T follicular helper cell (primary cell): ENCODE measurements at regions not wholly inside any gene's neighbourhood (a gene's known extent, or its start where the extent isn't known, plus 50 kb on each side); places are given as distances from the start of the nearest gene placed in this dataset.

Experiments used
- DNase-seq: peaks from one replicate; pipeline ENCODE4 v3.0.0-alpha.2; 2020; ENCODE audit warnings: low read depth

DNA sequence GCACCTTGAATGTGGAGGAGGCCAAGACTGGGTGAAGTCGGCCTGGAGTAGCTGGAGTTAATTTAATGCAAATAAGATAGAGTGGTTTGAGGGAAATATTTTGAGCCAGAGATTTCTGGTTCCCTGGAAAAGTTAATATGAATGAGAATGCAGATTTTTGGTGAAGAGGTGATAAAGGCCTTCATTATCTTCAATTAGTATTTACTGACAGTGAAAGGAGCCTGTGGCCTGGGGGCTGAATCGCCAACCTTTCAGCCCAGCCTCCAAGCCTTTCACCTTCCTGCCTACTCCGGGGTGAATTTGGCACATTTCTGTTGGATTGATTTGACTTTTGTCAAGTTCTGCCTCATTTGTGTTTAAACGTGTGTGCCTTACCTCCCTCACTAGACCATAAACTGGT is 147.8 kb downstream of the SOX2 start:
- no peak for DNase-seq

DNA sequence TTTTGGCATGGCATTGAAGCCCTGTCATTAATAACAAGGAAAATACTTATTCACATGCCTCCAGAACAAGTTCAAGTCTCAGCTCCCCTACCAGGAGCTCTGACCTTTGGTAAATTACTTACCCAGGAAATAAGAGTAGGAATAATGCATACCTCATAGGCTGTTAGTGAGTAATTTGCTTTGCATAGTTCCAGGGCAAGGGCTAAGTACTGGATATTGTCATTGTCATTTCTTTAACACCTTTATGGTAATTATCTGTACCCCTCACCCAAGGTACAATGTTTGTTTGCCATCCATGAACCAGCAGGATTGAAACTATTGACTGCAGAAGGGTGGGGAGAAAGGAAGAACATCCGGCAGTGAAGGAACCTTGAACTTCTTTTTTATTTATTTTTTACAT is 148.5 kb downstream of the SOX2 start:
- DNase-seq, result no peak

DNA sequence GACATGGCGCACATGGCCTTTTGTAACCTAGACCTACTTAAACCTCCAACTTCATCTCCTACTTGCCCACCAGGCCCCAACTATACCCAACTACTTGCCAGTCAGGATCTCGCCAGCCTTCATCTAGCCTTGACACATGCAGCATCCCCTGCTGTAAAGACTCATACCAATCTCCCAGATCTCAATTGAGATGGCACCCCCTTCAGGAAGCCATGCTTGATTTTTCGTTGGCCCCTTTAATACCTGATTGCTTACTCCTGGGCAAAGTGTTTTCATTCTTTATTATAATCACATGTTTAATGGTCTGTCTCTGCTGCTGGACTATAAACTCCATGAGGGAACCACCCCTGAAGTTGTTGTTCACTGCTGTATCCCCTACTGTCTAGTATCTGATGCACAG is 150.8 kb downstream of the SOX2 start:
- no peak for DNase-seq

DNA sequence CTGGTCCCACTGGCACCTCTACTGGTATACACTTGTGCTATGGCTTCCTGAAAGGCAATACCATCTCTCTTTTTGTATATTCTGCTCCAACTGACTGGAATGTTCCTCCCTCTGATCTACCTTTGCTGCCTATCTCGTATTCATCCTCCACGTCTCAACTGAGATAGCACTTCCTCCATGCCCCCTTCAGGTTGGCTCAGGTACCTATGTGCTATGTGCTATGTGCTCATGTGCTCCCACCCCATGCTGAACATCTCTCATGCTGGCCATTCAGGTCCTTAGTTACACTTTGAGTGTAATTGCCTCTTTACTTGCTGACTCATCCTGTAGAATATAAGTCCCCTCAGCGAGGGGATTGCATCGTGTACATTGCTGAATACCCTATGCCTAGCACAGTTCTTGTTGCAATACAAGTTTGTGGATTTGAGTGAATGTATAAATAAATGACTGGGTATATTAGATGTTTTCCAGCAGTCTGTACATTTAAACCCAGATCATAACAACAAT is 156.9 kb downstream of the SOX2 start:
- no peak for DNase-seq

DNA sequence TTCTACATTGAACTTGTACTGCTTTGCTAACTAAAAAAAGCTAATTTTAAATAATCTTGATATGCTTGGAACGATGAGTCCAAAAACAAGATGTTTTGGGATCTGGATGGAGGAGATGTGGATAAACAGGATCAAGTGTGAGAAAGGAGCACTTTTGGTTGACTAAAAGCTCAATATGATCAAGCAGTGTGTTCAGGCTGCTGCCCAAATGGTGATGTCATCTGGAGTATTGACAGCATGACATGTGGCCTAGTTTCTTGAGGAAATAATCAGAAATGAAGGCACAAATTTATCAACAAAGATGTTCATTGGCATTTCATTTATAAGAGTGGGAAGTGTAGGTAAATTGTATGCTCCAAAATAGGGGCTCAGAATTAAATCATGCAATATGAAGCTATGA is 161.2 kb downstream of the SOX2 start:
- no peak for DNase-seq

DNA sequence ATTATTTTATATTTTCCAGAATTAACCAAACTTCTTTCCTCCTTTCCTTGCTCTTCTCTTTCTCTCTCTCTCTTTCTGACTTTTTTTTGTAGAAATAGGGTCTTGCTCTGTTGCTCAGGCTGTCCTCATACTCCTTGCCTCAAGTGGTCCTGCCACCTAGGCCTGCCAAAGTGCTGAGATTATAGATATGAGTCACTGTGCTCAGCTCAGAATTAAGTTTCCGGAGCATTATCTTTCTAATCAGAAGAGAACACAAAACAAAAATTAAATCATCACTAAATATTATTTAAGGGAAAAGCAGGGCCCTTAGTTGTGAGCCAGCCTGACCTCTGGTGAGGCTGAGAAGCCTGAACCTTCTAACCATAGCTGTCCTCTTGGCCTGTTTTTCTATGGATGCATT is 168.2 kb downstream of the SOX2 start:
- DNase-seq, result no peak

DNA sequence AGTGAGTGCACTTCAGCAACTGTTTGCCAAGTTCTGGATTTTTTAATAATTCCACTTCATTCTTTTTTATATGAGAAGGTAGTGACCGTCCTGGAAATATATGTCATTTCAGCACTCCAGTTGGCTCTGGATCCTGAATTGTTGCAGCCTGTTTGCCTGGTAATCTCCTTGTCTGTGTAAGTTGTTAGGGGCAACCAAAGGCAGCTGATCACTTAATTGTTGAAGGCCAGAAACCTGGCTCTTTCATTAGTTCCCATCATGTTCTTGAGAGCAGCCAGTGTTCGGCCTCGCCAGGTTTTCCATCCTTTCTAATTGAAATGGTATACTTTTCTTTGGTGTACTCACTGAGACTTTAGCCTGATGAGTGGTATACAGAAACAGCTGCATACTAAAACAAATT is 168.6 kb downstream of the SOX2 start:
- no peak for DNase-seq

DNA sequence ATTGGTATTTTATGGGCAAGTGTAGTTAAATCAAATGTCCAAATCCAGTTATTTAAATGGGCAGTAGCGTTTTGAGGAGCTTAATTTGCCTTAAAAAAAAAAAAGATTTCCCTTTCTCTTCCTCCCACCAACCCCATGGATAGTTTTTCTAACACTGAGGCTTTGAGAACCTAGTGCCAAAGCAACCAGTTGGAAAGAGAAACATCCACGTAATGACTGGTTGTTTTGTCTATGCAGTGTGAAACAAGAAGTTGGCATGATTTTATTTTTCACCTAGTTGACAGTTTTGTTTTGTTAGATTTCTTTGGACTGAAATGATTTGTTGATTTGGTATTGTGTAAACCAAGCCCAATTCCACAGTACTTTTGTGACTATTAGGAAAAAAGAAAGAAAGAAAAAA is 170.0 kb downstream of the SOX2 start:
- no peak for DNase-seq

DNA sequence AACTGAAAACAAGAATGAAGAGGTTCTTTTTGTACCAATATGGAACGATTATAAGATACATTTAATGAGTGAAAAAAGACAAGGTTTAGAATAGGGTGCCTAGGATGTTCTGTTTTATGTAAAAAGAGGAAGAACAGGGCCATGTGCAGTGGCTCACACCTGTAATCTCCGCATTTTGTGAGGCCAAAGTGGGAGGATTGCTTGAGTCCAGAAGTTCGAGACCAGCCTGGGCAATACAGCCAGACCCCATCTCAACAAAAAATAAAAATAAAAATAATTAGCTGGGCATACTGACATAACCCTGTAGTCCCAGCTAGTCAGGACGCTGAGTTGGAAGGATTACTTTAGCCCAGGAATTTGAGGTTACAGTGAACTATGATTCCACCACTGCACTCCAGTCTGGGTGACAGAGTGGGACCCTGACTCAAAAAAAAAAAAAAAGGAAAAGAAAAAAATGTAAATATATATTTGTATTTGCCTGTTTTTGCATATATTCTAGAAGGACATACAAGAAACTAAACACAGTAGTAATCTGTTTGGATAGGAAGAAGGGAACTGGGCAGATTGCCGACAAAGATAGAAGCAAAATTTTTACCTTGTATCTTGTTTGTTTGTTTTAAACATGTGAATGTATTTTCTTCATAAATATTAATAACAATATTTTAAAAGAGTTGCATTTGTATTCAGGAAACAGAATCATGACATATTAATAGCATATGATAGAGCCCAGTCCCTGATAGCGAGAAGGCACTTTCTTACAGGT is 174.3 kb downstream of the SOX2 start:
- DNase-seq, result no peak

DNA sequence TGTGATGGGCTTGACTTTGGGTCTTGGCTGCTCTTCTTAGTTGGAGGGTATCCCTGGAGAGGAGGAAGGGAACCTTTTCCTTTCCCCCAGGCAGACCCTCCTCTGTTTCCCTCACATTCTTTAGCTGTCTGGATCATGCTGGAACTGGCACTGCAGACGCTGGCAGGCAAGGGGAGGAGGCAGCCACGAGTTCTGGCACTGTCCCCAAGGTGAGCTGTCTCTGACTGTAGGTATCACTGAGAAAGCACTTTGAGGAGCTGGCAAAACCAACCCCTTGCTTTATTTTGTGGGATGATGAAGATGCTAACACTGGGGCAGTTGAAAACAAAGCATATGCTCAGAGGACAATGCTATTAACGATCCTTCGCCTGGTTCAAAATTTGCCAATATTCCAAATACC is 175.0 kb downstream of the SOX2 start:
- no peak for DNase-seq

DNA sequence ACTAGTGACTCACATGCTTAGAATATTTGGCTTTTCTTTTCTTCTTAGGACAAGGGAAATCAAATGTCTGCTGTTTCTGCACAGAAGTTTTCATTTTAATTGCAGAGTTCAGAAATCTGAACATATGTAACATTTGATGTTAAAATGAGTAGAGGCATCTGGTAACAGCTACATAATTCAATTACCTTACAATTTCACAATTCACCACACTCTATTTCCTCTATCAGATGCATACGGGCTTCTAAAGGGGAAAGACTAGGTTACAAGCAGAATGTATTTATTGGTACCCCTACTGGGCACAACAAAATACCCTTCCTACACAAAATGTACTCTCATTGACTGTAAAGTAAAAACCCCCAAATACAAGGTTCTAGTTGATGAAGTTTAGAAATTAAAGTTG is 176.0 kb downstream of the SOX2 start:
- DNase-seq, result no peak

DNA sequence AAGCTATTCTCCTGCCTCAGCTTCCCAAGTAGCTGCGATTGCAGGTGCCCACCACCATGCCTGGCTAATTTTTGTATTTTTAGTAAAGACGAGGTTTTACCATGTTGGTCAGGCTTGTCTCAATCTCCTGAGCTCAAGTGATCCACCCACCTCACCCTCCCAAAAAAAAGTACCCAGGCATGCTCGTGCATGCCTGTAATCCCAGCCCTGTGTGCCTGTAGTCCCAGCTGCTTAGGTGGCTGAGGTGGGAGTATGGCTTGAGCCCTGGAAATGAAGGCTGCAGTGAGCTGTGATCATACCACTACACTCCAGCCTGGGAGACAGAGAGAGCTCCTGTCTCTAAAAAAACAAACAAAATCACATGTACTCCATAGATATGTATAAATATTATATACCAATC is 176.5 kb downstream of the SOX2 start:
- DNase-seq, result no peak

DNA sequence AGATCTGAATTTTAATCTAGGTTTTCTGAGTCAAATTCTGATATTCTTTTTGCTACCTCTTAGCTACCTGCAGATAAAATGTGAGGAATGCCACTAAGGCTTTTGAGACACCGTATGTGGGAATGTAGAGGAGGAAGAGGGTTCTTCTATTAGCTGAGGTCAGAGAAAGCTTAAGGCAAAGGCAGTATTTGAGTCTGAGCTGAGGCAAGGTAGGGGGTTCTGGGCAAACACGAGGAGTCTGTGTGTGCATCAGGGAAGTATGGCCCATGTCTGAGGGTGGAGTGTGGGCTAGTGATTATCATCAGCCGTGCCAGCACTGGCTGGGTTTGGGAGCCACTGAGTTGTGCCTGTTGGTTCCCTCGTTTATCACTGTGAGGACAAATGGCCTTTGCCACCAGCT is 181.1 kb downstream of the SOX2 start:
- DNase-seq, result no peak

DNA sequence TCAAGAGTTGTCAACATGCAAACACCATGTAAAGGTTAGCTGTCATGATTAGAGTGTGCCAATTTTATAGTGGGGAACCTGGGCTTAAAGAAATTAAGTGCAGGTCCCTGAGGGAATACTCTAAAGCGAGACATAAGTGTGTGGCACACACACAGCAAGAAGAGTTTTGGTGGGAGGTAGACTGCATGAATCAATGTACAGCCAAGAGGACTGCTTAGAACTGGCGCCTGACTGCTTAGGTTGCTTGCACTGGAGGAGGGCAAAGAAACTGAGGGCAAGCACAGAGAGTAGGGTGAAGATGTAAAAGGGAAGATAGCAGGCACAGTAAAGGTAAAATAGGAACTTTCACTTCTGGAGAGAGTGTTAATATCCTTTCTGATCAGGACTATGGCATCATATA is 184.9 kb downstream of the SOX2 start:
- no peak for DNase-seq

DNA sequence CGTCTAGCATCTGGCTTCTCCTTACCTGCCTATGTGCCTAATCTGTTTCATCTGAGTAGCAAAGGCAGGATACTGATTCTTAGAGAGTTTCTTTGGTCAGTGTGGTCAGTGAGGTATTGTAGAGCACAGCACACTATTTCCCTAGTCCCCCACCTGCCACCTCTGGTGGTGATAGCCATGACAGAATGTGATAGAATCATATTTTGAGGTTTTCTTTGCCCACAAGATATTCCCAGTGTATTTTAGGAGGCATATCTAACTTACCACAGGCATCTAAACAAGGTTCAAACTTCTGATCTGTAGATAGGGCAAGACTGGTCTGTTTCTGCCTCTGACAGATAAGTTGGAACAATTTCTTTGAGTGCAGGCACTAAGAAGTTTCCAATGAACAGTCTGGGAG is 188.0 kb downstream of the SOX2 start:
- no peak for DNase-seq

DNA sequence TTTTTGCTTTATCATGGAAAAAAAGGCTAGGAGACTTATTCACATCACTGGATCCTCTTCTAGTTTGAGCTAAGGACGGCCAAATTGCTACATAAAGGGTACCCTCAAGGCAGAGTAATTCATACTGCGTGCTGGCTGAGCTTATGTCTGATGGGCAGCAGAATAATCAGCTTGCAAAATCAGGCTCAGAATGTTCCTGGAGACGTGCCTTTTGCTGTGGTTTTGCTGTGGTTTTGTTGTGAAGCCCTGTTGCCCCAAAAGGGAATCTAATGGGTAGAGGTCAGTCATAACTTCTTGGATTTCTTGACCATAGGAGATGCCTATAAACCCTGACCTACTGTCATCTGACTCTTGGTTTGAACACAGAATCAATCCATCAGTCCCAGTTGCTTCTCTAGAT is 189.9 kb downstream of the SOX2 start:
- no peak for DNase-seq

DNA sequence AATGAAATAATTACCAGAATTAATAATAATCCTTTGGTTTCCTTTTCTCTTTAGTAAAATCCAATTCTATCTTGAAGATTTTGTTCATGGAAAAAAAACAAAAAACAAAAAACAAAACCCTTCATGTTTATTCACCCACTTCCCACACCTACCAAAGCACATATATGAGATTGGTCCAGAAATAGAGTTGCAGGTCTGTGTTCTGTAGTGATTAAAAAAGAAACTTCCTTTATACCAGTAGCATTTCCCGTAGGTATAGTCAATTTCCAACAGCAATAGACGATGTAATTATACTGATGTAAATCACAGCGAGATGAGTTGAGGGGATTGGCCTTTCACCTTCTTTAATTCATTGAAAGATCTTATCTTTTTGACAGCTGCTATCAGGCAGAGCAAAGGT is 194.6 kb downstream of the SOX2 start:
- DNase-seq, result no peak

DNA sequence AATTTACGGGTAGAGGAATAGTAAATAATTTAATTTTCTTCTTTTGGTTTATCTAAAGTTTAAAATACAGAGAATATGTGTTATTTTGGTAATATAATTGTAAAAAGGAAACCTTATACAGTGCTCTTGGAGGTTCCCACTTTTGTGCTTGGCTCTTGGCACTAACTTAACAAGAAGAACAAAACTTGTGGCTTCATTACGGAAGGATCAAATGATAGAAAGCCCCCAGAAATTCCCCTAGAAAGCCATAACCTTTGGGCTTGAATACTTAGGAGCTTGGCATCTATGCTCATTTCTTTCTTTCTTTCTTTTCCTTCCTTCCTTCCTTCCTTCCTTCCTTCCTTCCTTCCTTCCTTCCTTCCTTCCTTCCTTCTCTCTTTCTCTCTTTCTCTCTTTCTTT is 197.5 kb downstream of the SOX2 start:
- DNase-seq, result no peak

DNA sequence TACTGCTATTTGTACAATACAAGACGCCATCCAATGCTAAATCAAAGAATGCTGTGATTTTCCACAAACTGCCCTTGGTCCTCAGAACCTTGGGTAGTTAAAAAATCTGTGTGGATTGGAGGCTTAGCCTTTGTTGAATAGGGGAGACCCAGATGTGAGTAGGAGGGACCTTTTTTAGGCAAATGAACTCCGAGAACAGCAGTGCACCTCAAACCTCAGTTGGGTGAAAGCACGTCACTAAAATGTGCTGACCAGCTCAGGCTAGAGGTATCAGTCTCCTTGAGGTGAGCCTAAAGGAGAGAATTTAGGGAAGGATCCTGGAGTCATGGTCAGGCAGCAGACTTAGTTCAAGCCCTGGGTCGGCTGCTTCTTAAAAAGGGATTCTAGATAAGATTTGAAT is 200.7 kb downstream of the SOX2 start:
- DNase-seq, result no peak

DNA sequence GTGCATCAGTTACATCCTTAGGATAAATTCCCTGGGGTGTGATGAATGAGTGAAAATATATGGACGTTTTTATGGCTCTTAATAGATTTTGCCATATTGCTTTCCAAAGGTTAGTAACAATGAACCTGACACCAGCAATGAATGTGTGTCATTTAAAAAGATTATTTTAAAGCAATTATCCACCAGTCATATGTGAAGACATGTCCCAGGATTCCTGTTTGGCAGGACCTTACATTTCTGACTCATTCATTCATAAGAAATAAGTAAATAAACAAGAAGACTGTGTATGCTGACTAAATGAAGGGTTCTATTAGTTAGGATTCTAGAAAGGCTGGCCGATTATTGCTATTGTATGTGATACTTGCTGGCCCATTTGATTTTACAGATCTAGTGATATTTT is 201.5 kb downstream of the SOX2 start:
- no peak for DNase-seq

DNA sequence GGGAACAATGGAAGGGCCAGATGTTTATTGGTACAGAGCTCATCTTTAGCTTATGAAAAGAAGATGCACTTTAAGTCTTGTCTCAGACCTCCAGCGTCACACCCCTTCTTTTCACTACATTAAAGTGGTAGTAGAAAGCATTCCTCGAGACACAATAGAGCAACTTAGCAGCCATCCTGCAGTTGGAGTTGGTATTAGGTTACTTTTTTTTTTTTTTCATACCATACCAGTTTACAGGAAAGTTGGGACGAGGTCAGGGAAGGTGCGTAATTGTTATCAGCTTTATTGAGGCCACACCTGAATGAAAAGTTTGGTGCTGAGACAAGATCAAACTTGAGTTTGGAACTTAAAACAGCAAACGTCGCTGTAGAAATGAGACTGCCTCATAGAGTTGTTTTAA is 203.8 kb downstream of the SOX2 start:
- DNase-seq, result no peak

DNA sequence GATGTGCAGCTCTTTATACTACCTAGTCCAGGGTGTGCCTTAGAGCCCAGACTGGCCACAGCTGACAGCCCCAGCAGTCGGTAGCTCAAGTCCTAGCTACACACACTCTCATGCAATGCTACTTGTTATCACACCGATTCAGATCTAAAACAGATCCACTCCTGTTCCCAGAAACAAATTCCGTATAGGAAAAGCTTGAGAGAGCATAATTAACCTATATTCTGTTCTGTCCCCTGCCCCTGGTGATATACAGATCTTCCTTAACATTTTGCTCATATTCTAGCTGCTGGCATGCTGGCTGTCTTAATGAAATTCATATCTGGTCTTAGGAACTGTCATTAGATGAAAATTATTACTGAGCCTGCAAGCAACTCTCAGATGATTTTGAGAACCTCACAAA is 204.3 kb downstream of the SOX2 start:
- DNase-seq, result no peak

DNA sequence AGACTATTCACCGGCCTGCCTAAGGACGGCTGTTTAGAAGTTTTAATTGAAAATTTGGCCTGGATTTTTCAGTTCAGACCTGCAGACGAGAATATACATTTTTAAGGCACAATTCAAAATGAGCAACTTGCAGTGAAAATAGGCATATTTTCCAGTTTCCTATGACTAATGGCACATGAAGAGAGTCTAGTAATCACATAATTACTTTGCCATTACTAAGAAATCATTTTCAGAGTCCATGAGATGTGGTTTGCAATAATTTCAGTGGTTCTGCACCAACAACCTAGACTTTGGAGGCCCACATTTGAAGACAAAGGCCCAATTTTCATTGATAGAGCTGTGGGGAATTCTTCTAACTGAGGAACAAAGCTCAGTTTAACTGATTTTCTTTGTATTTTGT is 205.3 kb downstream of the SOX2 start:
- no peak for DNase-seq

DNA sequence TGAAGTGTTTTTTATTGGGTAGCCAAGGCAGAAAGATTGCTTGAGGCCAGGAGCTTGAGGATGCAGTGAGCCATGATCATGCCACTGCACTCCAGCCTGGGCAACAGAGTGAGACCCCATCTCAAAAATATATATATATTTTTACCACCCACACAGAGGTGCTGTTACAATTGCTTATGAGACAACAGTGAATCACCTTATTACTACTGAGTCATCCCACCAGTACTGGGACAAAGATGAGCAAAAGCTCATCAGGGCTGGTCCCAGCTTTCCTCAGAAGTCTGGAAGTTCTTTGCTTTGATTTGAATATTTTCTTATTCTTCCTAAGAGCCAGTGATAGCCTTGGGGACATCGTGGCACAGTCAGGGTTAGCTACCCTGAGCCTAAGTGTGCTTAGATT is 207.7 kb downstream of the SOX2 start:
- DNase-seq, result no peak
